ENCODE measurements at regions not wholly inside any gene's neighbourhood (a gene's known extent, or its start where the extent isn't known, plus 50 kb on each side); places are given as distances from the start of the nearest gene placed in this dataset.
"Not testable (repeated sequence)": the region's sequence is repeated elsewhere in the genome, so short reads cannot be mapped to it uniquely, and the experiment has no call there.

- ATAC-seq (no peak), DNase-seq (no peak)
- intact Hi-C loops (cut with DNase I), result no loop called here
Observed at GRCh38 chr5:66377747-66378146, 218.4 kb upstream of the MAST4 start.

GRCh38 chr5:66378407-66378806 is 217.8 kb upstream of the MAST4 start:
- peak in 1 of 2 donors; percentile 53 for ATAC-seq
- DNase-seq, result no peak
- intact Hi-C loops (cut with DNase I), result no loop called here

DNA sequence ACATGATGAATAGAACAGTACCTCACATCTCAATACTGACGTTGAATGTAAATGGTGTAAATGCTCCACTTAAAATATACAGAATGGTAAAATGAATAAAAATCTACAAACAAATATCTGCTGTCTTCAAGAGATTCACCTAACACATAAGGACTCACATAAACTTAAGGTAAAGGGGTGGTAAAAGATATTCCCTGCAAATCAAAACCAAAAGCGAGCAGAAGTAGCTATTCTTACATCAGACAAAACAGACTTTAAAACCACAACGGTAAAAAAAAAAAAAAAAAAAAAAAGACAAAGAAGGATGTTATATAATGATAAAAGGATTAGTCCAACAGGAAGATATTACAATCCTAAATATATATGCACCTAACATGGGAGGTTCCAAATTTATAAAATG is 214.0 kb upstream of the MAST4 start:
- no peak for ATAC-seq
- no peak for DNase-seq
- intact Hi-C loops (cut with DNase I), result no loop called here

GRCh38 chr5:66405145-66405544 is 191.0 kb upstream of the MAST4 start:
- ATAC-seq; intact Hi-C loops (cut with DNase I); DNase-seq: not testable (repeated sequence)

GRCh38 chr5:66406761-66407336 is 189.3 kb upstream of the MAST4 start:
- ATAC-seq (no peak), DNase-seq (no peak)
- intact Hi-C loops (cut with DNase I), result no loop called here

- intact Hi-C loops (cut with DNase I), result no loop called here
- ATAC-seq (no peak), DNase-seq (no peak)
Observed at GRCh38 chr5:66407765-66408164, 188.4 kb upstream of the MAST4 start.

DNA sequence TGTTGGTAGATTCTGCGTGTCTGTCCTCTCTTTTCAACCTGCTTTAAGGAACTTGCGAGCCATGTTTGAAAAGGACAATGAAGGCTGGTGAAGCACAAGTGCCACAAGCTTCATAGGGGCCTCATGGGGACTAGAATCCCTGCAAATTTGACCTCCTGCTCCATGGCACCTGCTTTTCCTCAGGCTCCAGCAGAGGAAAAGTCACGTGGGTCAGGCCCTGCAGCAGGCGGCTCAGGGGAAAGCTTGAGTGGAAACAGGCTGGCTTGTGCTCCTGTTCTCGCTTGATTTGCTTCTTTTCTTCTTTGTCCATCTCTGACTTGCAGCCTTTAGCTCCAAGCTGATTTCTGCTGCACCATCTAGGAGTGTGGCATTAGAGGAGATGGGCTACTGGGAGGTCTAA is 187.6 kb upstream of the MAST4 start:
- intact Hi-C loops (cut with DNase I), result no loop called here
- DNase-seq, result no peak

DNA sequence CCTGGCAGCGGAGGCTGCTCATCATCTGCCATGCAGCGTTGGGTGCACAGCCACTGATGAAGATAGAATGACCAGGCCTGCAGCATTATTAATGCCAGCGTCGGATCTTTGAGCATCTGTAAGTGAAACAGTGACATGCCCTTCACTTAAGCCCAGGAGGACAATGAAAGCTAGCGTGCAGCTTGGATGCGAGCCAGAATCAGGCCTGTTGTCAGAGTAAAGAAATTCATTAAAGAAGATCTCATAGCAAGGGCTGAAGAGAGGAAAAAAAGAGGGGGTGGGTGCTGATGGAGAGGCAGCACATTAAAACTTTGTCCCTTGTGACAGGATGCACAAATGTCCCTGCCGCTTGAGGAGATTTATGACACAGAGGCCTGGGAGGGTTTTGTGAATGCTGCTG is 186.1 kb upstream of the MAST4 start:
- ATAC-seq, result peak in 1 of 2 donors; percentile 29
- intact Hi-C loops (cut with DNase I), result no loop called here
- peak; percentile 27 for DNase-seq

More for the DNA sequence above, 187.6 kb upstream of the MAST4 start:
- no peak for ATAC-seq

DNA sequence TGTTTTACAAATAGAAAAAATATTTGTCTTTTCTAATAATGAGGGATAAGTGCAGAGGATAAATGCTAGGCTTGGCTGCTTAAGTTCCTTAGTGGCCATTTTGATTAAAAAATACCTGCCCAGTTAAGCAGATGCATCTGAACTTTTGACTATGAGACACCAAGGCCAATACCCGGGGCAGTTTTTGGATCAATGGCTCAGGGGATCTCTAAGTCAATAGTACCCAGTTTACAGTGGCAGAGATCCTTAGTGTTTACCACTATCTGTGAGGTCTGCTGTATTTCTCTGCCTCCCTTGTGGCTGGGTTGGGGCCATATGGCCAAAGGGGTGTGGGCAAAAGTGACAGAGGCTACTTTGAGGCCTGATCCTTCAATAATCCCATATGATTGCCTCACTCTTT is 184.5 kb upstream of the MAST4 start:
- ATAC-seq (no peak), DNase-seq (no peak)
- intact Hi-C loops (cut with DNase I), result no loop called here

DNA sequence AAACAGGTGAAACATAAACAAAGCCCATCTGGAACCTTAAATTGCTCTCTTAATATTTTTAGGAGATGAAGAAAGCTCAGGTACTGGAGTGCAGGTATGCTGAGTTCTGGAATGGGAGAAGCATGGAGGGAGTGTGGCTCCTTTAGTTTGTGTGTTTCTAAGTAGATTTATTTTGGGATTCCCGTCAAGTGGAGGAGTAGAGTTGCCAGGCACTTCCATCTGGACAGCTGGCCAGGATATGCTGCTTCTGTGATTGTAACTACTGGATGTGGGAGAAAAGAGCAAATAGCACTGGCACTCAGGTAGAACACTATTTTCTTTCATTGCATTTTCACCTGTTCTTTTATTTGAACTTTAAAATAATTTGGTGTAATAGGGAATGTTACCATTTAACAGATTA is 182.3 kb upstream of the MAST4 start:
- no peak for DNase-seq
- ATAC-seq, result peak; percentile 40 to 76
- intact Hi-C loops (cut with DNase I), result no loop called here

GRCh38 chr5:66415208-66415607 is 181.0 kb upstream of the MAST4 start:
- ATAC-seq, result no peak
- intact Hi-C loops (cut with DNase I), result no loop called here
- DNase-seq, result no peak

GRCh38 chr5:66416698-66417097 is 179.5 kb upstream of the MAST4 start:
- intact Hi-C loops (cut with DNase I), result no loop called here
- ATAC-seq (no peak), DNase-seq (no peak)

DNA sequence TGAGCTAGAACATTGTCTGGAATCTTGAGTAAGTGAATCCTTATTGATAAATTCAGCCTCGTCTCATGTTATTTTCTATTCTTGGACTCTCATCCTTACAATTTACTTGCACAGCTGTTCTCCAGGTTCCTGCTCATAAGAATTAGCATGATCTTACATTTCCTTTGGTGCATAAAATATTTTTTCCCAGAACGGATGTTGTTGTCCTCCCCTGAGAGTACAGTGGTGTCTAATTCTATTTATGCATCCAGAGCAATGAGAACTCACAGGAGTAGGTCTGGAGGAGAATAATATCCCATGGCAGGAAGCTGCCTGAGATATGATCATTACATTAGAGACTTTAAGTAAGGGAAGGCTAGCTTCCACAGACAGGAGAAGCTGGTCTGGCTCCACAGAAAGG is 178.4 kb upstream of the MAST4 start:
- ATAC-seq, result peak in 1 of 2 donors; percentile 30
- intact Hi-C loops (cut with DNase I), result no loop called here
- DNase-seq, result no peak

DNA sequence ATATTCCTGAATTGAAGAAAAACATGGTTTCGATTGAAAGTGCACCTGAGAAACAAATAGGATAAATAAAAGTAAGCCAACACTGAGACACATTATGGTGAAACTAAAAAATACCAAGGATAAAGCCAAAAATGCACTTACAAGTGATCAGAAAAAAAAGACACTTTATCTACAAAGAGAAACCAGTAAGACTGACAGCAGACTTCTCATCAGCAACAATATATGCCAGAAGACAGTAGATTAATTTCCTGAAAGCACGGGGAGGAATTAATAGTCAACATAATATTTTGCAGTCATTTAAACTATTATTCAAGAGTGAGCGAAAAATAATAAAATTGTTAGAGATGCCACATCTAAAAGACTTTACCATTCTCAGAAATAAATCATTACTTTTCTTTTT is 172.7 kb upstream of the MAST4 start:
- DNase-seq (no peak), ATAC-seq (no peak)
- intact Hi-C loops (cut with DNase I), result no loop called here

DNA sequence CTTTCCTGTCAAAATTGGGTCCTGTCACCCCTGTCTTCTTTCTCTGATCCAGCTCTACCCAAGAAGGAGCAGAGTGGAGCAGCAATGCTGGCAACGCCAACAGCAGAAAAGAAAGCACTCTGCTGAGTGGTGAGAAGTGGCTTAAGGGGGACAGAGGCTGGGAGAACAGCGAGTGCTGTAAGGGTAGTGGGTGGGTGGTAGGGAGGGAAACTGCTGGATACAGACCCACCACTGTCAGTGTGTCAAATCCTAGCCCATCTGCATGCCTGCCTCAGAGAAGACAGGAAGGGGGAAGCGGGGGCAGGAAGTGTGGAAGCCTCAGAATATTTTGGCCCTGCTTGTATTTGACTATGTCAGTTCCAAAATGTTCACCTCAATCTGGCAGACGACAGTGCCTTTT is 170.4 kb upstream of the MAST4 start:
- DNase-seq, result no peak
- intact Hi-C loops (cut with DNase I), result no loop called here
- ATAC-seq, result no peak

DNA sequence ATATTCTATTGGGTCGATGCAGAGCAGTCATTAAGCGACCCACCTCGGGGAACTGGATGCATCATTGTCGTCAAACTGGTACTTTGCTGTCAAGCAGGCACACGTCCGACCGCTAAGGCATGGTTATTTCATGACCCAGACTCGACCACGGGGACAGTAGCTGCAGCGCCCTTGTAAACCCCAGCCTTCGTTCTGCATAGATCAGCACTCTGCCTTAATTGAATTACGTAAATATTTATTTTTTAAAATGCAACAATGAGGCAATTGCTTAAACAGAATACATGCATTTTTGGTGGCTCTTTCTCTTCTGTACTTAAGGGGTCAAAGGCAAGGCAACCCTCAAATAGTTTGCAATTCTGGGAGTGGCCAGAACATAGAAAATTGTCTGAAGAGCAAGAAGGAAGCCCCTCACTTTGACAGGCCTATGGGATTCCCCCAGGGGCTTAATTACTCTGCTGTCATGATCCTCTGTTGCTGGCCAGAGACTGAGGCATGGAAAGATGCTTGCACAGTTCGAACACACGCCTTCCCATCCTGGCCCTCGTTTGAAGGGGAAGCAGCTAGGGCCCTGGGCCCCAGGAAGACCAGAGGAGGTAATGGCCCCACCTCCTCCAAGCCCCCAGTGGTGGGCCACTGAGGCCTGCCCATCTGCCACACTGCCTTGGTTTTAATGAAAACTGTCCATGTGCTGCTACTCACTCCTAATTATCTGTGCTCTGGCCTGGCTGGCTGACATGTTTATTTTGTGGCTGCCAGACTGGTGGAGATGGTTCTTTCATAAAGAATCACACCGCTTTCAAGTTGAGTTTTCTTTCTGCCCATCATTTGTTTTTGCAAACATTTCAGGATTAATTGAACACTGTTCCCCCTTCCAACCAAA is 169.7 kb upstream of the MAST4 start:
- no peak for DNase-seq
- ATAC-seq, result no peak
- intact Hi-C loops (cut with DNase I), result no loop called here

DNA sequence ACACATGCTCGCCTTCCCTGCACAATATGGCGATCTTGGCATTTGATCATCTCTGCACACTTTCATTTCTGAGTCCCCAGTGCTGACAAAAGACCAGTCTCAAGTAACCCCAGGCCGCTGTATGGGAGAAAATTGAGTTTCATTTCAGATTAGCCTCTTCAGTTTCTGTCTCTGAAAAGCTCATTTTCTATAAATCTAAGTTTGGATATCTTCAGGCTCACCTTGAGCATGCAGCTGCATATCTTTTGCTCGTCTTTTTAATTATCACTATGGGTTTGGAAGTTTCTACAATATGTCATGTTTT is 169.1 kb upstream of the MAST4 start:
- ATAC-seq, result no peak
- intact Hi-C loops (cut with DNase I), result no loop called here

GRCh38 chr5:66436721-66437120 is 159.5 kb upstream of the MAST4 start:
- DNase-seq, result peak; percentile 26
- intact Hi-C loops (cut with DNase I), result loop anchor here in 1 of 2 donors (5.0 kb wide), 1 partner anchor 109 kb away; no protein-coding TSS in a partner anchor
- no peak for ATAC-seq

More for the DNA sequence above, 169.1 kb upstream of the MAST4 start:
- DNase-seq, result no peak

GRCh38 chr5:66438087-66438486 is 158.1 kb upstream of the MAST4 start:
- DNase-seq (no peak), ATAC-seq (no peak)
- intact Hi-C loops (cut with DNase I), result loop anchor here in 1 of 2 donors (5.0 kb wide), 1 partner anchor 111 kb away; no protein-coding TSS in a partner anchor

- ATAC-seq (no peak), DNase-seq (no peak)
- intact Hi-C loops (cut with DNase I), result loop anchor here in 1 of 2 donors (5.0 kb wide), 1 partner anchor 111 kb away; no protein-coding TSS in a partner anchor
Observed at GRCh38 chr5:66438696-66439095, 157.5 kb upstream of the MAST4 start.

DNA sequence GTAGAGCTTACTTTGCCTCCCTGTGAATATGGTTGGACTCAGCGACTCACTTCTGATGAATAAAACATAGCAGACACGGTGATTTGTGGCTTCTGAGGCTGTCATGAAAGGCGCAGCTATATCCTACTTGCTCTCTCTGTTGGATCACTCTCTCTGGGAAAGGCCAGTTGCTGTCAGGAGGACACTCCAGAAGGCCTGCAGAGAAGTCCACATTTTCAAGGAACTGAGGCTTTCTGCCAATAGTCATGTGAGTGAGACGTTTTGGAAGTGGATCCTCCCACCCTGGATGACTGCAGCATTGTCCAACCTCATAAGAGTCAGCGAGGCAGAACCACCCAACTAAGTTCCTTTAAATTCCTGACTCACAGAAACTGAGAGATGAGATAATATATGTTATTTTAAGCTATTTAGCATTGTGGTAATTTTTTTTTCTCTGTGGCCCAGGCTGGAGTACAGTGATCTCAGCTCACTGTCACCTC is 156.0 kb upstream of the MAST4 start:
- DNase-seq (peak; percentile 41), ATAC-seq (peak; percentile 83 to 90)
- intact Hi-C loops (cut with DNase I), result no loop called here
